NCI-H460 (cell line): ENCODE measurements at regions not wholly inside any gene's neighbourhood (a gene's known extent, or its start where the extent isn't known, plus 50 kb on each side); places are given as distances from the start of the nearest gene placed in this dataset.

ENCODE experiments used
- DNase-seq: peaks from one replicate; pipeline ENCODE4 v3.0.0-alpha.2; 2016; ENCODE audit warnings: low read depth; ENCODE audit errors: extremely low read depth

DNA sequence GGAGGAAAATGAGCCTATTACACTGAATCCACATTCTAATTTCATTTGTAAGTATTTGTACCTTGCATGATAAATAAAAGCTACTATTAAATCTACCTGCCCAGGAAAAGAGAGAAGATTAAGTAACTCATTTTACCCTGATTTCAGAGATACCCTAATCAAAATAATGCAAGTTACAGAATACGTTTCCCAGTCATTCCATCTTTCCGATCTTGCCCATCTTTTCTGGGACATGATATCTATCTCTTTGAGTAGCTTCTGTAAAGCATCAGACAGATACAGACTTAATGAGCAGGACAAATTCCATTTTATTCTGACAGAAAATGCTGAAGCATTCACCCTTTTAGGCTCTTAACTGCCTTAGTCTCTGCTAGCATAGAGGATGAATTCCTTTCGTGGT is 56.6 kb downstream of the SPRY2 start:
- DNase-seq = no peak

DNA sequence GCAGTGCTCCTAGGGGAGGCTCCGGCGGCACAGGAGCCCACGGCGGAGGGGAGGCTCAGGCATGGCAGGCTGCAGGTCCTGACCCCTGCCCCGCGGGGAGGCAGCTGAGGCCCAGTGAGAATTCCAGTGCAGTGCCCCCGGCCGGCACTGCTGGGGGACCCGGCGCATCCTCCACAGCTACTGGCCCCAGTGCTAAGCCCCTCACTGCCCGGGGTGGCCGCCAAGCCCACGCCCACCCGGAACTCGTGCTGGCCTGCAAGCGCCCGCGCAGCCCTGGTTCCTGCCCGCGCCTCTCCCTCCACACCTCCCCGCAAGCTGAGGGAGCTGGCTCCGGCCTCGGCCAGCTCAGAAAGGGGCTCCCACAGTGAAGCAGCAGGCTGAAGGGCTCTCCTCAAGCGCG is 62.2 kb downstream of the SPRY2 start:
- no peak for DNase-seq

DNA sequence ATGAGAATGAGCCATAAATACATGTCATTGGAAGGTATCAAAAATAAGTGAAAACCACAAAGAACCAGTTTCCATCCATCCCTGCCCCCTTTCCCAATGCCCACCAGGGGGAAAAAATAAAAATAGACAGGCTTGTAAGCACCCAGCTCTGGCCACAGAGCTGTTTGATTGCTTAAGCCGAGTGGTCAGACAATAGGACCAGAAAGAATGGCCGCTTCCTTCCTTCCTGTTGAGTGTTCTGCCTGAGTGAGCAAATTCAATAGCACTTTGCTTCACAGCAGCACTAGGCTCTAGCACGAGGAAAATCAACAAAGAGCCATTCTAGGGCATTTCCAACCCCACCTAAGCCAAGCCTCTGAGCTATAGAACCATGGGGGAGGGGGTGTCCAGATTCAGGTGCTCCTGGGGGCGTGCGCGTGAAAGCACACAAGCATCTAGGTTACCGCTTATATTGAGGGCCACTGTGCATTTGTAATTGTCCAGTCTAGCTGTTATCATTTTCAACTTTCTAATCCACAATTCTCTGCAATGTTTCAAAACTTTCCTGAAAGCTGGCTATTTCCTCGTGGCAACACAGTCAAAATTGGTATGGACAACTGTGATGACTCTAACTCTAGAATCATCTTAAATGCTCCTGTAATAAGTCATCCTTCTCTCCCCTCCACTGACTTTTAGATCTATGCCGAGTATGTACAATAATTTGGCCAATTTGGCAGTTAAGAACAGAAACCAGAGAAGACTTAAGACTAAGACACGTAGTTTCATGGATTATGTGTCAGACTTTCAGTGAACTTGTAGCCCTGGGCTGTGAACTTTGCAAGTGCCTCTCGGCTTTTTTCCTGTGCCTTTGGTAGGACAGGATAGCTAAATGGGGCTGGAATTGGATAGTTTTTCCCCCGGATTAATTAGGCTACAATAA is 64.3 kb downstream of the SPRY2 start:
- no peak for DNase-seq

DNA sequence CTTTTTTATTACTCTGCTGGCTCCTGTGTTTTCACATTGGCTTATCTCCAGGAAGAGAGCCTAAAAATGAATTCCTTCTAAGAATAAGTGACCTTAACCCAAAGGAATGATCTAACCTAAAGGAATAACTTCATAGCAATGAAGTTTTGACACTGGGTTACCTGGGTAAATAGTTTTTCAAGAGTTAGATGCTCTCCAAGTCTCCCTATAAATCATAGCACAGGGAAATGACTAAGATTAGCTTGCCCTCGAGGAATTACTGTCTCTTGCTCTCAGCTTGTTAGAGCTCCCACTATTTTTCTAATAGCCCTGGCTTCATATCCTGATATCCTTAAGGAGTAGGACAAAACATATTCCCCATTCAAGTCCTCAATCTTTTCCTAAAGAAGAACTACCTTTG is 66.3 kb downstream of the SPRY2 start:
- no peak for DNase-seq

DNA sequence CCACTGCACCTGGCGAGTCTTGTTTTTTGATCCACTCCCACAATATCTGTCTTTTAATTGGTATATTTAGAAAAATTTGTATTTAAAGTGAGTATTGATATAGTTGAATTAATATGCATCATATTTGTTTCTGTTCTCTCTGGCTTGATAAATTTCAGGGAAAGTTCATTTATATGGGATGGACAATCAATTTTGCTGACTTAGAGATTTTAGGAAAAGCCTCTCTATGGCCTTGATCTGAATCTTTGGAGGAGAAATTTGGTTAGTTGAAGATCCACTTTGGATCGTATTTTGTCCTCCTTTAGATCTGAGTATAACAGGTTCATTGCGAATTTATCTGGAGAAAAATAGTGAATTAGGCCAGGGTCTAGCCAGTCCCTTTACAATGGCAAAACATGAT is 67.2 kb downstream of the SPRY2 start:
- DNase-seq = no peak

DNA sequence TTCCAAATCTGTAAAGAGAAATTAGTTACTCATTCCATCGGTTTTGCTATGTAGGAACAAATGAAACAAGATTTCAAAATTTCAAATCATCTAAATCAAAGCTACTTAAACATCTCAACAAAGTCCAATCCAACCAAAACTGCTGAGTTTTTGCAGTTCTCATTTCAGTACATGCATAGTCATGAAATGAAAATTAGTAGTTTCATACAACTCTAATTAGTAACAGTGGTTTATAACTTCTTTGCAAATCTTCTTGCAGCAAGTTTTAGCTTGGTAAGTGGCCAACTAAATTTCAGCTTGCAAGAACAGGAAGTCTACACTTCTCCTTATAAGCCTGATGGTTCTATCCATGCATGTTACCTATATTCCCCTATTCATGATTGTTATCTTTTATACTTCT is 75.6 kb downstream of the SPRY2 start:
- DNase-seq = no peak

DNA sequence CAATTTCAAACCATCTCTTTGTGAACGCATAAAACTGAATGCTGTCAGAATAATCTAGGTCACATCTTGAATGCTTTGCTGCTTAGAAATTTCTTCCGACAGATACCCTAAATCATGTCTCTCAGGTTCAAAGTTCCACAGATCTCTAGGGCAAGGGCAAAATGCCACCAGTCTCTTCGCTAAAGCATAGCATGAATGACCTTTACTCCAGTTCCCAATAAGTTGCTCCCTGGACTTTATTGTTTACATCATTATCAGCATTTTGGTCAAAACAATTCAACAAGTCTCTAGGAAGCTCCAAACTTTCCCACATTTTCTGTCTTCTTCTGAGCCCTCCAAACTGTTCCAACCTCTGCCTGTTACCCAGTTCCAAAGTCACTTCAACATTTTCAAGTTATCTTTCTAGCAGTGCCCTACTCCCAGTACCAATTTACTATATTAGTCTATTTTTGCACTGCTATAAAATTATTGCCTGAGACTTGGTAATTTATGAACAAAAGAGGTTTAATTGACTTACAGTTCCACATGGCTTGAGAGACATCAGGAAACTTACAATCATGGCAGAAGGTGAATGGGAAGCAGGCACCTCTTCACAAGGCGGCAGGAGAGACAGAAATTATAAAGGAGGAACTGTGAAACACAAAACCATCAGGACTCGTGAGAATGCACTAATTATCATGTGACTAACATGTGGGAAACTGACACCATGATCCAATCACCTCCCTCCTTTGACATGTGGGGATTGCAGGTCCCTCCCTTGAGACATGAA is 77.0 kb downstream of the SPRY2 start:
- DNase-seq = no peak

DNA sequence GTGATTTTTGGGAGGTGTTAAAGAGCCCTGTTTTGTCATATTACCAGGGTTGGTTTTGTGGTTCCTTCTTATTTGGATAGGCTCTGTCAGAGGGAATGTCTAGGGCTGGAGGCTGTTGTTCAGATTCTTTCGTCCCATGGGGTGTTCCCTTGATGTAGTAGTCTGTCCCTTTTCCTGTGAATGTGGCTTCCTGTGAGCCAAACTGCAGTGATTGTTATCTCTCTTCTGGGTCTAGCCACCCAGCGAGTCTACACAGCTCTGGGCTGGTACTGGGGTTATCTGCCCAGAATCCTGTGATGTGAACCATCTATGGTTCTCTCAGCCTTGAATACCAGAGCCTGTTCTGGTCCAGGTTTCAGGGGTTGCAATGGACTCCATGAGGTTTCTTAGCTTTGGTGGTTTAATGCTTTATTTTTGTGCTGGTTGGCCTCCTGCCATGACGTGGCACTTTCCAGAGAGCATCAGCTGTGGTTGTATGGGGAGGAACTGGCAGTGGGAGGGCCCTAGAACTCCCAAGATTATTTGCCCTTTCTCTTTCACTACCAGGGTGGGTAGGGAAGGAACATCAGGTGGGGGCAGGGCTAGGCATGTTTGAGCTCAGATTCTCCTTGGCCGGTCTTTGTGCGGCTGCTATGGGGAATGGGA is 78.8 kb downstream of the SPRY2 start:
- DNase-seq = no peak

DNA sequence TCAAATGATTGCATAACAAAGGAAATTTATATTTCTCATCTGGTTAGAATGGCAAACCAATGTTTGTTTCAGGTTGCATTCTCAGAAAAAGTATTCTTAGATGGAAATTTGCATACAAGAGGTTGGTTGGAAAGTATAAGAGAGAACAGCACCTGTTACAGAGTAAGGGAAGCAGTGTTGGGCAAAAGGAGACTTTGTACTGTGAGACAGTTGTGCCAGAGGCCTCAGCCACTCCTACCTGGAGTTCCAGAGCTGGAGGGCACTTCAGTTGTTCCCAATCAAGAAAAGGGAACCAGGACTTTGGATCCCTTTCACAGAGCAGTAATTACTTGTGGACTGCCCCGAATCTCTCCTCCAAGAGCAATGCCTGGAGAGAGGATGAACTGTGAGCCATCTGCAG is 81.8 kb downstream of the SPRY2 start:
- DNase-seq = no peak

DNA sequence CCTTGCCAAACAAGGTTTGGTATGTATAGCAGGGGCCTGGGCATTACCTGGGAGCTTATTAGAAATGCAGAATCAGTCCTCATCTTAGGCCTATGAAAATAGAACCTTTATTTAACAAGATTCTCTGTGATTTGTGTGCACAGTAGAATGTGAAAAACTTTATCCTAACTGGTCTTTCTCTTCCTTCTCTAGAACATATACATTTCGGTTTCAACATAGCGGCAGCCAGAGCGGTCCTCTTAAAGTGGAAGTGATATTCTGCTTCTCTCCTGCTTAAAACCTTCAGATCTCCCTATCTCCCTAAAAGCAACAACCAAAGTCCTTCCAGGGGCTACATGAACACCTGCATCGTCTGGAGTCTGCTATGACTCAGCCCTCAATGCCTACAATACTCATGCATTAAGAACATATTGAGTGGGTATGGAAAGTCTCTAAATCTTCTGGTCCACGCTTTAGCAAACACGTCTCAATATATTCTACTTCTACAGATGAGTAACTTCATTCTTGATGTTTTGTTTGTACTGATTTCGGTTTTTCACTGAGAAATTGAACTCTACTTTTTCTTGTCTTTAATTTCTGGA is 84.5 kb downstream of the SPRY2 start:
- DNase-seq = no peak

DNA sequence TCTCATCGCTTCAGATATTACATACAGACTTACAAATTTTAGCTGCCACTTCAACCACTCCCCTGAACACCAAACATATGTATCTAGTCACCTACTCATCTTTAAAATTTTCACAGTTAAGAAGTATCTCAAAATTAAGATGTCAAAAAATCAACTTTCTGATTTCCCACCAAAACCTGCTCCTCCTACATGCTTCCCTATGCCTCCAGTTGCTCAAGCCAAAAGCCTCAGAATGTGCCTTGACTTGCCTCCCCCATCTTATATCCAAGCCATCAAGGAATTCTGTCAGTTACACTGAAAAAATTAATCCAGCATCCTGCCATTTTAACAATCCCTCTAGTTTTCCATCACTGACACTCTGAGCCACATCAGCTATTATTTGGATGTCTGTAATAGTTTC is 85.0 kb downstream of the SPRY2 start:
- DNase-seq = no peak

DNA sequence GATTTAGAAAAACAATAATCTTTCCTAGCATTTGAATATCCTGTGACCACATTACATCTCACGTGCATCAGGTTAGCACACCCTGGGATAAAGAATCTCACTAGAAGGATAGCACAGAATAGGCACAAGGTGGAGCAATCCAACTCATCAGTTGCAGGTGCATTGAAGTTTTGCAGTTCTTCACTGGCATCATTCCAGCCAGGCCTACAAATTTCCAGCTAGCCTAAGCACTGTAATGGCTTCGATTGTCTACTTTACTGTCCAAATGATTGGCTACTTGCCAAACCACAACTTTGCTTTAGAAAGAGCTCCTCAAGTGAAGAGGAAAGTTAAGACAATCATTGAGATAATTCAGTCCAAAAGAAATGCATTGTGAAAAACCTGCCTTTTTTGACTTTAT is 89.5 kb downstream of the SPRY2 start:
- DNase-seq = no peak

DNA sequence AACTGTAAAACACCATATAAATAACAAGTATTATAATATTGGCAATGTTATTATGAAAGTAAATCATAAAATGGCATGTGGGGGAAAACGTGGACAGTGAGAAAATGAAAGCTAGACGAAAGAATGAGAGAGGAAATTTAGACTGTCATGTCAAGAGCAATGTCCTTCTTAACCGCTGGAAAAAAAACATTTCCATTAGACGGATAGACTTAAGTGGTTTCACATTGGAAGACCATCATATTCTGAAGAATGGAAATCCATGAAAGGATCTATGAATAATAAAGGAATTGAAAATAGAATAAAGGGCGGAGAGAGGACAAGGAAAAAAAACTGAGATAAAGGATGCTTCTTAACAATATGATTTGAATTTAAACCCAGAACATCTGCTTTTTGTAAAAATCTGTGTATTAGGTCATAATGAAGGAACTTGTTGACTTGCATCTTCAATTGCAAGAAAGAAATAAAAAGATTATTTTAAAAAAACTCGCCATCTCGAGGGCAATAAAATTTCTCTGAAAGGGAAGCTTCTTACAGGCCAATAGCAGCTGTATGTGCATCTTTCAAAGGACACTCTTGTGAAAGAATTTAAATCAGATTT is 90.6 kb downstream of the SPRY2 start:
- no peak for DNase-seq

DNA sequence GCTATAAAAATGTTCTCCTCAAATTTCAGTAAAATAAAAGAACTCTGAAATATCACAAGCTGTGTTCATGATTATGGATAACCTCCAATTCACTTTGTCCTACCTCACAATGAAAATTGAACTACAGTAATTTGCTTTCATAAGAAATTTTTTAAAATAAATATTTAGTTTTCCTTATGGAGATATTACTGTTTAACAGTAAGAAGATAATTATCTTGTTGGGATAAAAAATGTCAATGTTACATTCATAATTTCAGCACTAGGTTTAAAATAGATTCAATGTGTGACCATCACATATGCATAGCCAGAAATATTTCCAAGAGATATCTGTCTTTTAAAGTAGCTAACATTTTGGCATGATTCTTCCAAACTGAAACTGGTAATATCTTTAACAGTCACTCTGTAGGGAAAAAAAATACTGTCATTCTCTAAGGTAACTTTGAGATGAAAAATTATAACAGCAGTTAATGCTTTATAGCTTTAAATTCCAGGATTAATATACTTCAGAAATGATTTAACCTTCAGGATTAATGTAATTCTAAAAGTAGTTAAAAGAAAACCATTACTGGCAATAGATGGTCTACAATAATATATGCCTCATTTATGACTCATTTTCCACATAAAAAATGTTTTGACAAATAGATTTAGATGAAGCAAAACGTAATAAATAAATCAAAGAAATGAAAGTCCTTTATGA is 91.3 kb downstream of the SPRY2 start:
- no peak for DNase-seq

DNA sequence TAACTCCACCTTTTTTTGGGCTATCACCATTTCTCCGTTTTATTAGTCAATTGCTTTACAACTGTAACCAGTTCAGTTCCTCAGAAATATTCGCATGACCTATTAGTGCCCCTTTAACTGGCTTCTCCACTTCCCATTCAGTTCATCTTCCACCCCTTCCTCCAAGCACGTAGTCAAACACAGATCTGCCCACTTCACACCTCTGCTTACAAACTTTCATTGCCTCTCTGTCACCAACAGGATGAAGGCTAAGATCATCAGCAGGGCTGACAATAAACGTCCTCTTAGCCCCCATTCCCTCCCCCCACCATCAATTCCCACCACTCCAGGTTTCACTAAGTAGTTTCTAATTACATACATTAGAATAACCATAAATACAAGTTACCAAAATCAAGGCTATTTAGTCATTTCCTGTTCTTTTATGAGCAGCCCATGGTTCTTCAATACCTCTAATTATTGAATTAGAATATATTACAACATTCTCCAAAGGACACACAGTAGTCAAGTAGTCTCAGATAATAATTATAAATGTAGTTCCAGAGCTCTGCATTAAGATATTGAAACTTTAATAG is 95.7 kb downstream of the SPRY2 start:
- DNase-seq = no peak

DNA sequence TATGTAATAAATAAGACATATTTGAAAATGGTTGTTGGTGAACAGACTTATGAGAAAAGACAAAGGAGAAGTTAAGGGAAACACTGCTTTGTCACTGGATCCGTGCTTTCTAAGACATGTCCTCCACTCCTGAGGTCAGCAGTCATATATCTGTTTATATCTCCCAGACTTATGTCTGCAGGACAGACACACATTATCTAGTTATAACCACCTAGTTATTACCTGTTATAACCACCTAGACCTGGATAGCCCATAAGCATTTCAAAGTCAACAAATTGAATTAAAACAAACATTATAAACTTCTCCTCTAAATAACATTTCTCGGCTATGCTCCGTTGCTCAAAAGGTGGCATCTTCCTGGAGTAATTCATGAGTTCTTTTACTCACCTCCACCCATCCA is 96.4 kb downstream of the SPRY2 start:
- no peak for DNase-seq

DNA sequence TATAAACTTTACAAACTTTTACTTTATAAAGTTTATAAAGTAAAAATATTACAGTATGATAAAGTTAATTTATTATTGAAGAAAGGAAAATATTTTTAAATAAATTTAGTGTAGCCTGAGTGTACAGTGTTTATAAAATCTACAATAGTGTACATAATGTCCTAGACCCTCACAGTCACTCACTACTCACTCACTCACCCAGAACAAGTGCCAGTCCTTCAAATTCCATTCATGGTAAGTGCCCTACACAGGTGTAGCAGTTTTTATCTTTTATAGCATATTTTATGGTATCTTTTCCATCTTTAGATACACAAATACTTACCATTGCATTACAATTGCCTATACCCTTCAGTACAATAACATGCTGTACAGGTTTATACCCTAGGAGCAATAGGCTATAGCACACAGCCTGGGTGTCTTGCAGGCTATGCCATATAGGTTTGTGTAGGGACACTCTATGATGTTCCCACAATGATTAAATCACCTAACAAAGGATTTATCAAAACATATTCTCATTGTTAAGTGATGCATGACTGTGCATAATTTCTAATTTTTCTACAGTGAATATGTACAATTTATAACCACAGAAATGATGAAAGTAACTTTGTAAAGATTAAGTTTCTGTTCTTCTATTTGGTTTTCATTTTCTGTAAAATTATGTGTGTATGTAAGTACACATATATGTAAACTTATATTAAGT is 98.0 kb downstream of the SPRY2 start:
- DNase-seq = no peak

DNA sequence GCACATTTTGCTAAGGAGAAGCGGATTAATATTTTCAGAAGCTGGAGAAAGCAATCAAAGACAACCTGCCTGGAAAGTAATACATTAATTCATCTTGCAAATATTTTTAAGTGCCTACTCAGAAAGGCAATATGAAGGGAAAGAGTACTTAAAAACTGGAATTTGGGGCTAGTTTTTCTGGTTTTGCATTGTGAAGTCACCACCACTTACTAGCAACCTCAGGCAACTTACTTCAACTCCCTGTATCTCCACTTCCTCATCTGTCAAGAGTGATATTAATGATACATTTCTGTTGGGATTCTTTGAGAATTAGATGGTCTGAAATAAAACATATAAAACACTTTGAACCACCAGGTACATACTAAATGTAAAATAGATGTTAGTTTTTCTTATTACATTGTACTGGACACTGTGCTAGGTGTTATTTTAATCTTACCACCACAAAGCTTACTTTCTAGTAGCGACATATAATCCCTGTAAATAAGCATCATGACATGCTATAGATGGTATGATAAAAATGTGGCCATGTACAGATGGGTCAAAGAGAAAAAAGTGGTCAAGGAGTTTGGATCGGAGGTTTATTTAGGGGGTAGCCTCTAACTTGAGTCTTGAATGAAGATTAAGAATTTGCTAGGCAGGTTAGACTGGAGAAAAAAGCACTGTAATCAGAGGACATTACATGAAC is 101.2 kb downstream of the SPRY2 start:
- DNase-seq = no peak

DNA sequence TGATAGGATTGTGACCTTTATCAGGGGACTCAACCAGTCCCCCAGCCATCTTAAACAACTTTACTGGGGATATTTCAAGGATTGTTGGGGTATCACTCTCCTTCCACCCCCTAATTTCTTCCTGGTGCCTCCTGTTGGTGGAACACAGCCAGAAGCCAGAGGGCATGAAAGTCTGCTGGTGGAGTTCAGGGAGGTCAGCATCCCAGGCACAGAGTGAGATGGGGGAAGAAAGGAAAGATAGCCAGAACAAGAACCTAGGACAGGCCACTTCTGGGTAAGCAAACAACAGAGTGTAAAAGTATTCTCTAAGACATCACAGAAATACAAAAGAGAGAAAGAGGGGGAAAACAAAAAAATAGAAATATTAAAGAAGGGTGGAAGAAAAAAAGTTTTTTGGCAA is 101.8 kb downstream of the SPRY2 start:
- no peak for DNase-seq
